NCI-H1694 (cell line): ENCODE measurements at regions not wholly inside any gene's neighbourhood (a gene's known extent, or its start where the extent isn't known, plus 50 kb on each side); places are given as distances from the start of the nearest gene placed in this dataset.
A peak's percentile ranks its signal among the peaks of the same experiment; 100 is the strongest.

Source experiments
- DNase-seq: peaks from one replicate; lab custom pipeline; 2025; lab: John Stamatoyannopoulos, UW

GRCh38 chr14:100381395-100382105 is 58.4 kb downstream of the SLC25A47 start:
- DNase-seq: no peak

DNA sequence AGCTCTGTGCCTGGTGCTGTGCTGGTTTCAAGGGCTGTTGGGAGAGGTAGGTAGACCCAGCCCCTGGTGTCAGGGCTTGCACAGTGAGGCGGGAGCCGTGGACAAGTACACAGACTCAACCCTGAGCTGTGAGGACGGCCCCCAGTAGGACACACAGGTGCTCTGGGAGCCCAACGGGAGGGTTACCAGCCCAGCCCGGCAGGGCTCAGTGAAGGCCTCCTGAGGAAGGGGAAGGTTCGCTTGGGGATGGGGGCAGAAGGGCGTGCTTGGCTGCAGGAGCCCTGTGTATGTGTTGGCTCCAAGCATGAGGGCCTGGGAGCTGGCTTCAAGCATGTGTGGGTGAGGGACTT is 58.9 kb downstream of the SLC25A47 start:
- DNase-seq: no peak

- peak; percentile 87 for DNase-seq
Observed at GRCh38 chr14:100383727-100384158, 60.6 kb downstream of the SLC25A47 start.

GRCh38 chr14:100384277-100384676 is 61.1 kb downstream of the SLC25A47 start:
- no peak for DNase-seq

DNA sequence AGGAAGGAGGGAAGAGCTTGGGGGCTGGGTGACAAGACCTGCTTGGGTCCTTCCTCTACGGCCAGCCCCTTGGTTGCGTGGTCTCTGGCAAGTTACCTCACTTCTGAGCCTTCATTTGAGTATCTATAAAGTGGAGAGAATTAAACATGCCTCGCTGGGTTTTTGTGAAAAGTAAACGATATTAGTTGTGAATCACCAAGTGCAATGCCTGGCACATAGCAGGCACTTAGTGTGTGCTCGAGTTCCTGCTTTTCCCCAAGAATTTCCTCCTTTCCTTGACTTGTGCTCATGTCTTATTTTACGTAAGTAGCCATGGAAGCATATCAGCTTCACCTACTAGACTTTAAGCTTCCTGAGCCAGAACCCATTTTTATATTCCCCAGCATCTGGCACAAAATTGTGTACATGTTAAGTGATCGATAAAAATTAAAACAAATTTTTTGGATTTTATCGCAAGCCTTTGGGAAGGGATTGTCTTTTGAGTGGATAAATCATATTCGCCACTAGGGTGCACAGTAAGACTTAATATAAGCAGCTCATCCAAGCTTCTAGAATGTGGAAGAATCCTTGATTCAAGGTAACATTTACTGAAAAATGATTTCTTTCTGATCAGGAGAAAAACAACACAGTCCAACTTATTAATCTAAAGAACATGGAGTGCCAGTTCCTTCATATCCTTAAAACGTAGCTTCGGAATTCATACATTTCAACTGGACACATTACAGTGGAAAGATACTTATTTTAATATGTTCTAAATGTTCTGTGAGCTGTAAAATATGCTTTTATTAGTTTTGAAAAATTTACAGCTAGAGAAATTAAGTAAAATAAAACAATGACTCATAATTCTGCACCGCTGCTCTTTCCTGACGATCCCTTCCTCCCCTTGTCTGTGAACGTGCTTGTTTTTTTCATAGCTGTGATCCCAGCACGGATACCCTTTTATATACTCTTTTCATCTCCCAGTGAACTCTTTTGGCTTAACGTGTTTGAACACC is 62.0 kb downstream of the SLC25A47 start:
- DNase-seq: peak; percentile 94

GRCh38 chr14:100386121-100386520 is 63.0 kb downstream of the SLC25A47 start:
- DNase-seq: no peak

- DNase-seq: no peak
Observed at GRCh38 chr14:100386846-100387245, 63.7 kb downstream of the SLC25A47 start.

DNA sequence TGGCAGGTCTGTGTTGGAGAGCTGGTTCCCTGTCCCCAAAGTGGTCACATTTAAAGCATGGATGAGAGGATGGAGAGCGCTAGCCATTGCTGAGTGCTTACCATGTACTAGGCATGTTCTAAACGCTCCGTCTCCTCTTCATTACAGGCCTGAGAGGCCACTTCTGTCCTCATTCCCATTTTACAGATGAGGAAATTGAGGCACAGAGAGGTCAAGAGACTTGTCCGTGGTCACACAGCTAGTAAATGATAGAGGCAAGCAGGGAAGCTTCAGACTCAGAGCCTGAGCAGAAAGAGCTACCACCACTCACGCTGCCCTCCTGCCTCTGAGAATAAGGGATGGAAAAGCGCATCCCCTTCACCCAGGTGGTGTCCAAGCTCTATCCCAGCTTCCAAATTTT is 64.3 kb downstream of the SLC25A47 start:
- no peak for DNase-seq

DNA sequence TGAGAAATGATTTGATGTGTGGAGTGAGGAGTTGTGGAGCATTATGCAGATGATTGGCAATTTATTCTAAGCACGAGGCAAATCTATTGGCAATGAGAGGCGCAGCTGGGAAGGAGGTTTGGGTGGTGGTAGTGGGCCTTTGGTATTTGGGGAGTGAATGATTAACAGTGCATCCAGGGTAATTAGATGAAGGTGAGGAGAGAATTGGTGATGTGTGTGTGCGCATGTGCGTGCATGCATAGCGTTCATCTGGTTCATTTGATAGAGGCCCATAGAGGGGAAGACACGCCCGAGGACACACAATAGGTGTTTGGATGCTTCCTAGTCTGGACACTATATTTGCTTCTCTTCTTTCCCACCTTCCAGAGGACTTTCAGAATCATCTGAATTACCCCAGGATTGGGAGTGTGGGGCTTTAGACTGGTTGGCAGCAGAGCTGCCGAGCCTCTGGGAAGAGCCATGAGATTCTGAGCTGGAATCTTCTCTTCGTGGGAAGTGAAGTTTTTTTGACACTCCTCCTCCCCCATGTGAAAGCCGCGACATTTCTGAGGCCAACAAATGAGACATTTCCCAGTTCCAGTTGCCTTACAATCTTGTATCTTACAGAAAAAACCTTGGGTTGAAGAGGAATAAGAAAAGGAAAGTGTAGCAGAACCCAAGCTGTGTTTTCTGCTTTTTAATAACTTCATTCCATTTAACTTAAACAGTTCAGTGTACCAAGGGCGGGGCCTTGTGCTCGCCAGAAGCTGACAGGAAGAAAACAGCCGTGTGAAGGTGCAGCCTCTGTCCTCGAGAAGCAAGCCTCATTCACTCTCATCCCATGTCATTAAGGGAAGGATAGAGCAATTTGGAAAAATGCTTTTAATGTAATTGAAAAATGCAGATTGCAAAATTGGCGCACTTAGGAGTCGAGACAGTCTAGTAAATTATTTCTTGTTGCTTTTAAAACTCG is 65.2 kb downstream of the SLC25A47 start:
- no peak for DNase-seq

DNA sequence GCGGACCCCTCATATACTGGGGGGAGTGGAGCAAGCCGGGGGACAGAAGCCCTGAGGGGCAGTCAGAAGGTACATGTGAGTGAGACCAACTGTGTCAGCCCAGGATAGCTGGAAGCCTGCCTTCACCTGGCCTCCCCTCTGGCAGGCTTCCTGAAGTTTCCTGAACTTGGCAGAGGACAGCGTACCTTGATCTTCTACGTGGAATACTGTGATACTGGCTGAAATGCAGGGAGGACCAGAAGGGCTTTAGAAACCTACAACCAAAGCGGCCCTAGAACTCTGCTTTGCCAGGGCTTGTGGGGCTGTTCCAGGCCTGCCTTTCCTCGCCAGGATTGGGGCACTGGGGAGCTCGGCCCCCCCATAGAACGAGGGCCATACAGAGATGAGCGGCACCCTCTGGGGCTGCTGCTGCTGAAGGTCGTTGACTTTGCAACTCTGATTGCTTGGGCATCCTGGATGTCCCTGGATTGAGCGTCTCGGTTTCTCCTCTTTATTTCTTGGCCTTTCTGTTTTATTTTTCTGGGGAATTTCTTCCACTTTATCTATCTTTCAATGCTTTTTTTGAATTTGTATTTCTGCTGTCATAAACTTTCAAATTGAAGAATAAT is 66.5 kb downstream of the SLC25A47 start:
- no peak for DNase-seq

DNA sequence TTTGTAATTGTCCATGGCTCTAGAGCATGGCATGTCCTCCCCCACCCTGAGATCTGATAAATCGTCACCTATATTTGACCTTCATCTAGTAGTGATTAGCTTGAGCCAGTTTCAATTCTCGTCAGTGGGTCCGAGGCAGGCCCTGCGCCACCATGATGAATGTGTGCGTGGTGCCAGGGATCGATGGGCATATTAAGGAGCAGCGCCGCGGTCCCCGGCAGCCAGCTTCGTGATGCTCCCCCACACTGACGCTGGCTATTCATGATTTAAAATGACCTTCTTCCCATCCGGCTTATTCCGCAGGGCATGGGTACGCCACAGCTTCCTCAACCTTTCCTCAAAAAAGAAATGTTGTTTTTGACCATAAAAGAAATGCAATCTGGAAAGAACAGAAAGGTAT is 68.0 kb downstream of the SLC25A47 start:
- DNase-seq: no peak

DNA sequence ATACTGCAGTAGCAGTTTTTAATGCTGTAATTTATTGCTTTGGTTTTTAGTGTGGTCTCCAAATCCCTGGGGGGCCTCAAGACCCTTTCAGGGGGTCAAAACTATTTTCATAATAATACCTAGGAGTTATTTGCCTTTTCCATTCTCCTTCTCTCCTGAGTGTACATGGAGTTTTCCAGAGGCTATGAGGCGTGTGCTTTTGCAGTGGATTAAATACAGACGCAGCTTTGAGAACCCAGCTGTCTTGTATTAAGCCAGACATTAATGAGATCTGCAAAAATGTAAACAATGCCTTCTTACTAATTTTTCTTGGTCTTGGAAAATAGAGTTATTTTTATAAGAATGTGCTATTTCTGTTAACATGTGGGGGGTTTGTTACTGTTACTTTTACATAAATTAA is 68.6 kb downstream of the SLC25A47 start:
- no peak for DNase-seq

GRCh38 chr14:100392356-100392755 is 69.2 kb downstream of the SLC25A47 start:
- no peak for DNase-seq

GRCh38 chr14:100393362-100393761 is 70.2 kb downstream of the SLC25A47 start:
- DNase-seq: no peak

- no peak for DNase-seq
Observed at GRCh38 chr14:100393906-100394732, 71.0 kb downstream of the SLC25A47 start.

DNA sequence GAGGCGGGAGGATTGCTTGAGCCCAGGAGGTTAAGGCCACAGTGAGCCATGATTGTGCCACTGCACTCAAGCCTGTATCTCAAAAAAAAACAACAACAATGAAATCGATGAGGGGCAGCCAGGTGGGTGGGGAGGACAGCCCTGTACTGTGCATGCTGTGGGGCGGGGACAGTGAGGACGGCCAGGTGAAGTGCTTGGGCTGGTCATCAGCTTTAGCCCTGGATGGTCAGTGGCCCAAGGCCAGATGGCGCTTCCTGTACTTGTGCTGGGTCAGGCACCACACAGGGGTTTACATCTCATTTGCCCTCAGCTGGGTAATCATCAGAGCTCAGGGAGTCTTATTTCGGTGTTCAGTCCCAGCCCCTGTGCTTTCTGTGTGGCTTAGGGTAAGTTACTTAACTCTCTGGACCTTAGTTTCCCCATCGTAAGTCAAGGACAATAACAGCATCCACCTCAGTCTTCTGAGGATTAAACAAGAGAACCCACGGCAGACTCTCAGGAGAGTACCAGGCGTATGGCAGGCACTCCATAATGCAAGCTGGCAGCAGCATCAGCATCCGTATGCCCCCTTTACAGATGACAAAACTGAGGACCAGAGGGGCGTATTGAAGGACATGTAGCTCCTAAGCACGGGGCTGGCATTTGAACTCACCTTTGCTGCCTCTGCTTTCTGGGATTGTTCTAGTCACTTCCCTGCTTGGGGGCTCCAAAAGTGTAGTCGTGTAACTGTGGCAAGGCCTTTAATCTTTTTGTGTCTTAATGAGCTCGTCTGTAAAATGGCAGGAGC is 71.9 kb downstream of the SLC25A47 start:
- no peak for DNase-seq

GRCh38 chr14:100396266-100396795 is 73.2 kb downstream of the SLC25A47 start:
- DNase-seq: no peak

GRCh38 chr14:100397005-100397404 is 73.9 kb downstream of the SLC25A47 start:
- no peak for DNase-seq

- no peak for DNase-seq
Observed at GRCh38 chr14:100398044-100398443, 74.9 kb downstream of the SLC25A47 start.
